AG20443 (cell line): ENCODE measurements at regions not wholly inside any gene's neighbourhood (a gene's known extent, or its start where the extent isn't known, plus 50 kb on each side); places are given as distances from the start of the nearest gene placed in this dataset.
"Not testable (repeated sequence)": the region's sequence is repeated elsewhere in the genome, so short reads cannot be mapped to it uniquely, and the experiment has no call there.

Source experiments
- DNase-seq: peaks from one replicate; pipeline ENCODE4 v3.0.0; 2012; ENCODE audit warnings: low spot score, mixed read lengths

DNA sequence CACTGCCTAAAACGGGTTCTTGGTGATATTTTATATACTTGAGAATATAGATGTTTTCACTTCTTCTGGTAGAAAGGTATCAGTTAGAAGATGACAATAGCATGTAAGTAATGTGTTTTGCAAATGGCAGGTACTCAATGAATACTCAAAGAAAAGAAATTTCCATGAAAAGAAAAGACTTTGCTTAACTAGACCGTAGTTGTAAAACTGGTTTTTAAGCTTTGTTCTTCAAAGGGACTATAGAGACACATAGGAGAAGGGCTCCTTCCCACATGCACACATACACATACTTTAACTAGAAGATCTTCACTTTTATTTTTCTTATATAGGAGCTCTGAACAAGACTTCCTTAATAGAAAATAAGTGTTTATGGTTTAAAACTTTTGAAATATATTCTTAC is 215.3 kb upstream of the RND3 start:
- DNase-seq, result no peak

DNA sequence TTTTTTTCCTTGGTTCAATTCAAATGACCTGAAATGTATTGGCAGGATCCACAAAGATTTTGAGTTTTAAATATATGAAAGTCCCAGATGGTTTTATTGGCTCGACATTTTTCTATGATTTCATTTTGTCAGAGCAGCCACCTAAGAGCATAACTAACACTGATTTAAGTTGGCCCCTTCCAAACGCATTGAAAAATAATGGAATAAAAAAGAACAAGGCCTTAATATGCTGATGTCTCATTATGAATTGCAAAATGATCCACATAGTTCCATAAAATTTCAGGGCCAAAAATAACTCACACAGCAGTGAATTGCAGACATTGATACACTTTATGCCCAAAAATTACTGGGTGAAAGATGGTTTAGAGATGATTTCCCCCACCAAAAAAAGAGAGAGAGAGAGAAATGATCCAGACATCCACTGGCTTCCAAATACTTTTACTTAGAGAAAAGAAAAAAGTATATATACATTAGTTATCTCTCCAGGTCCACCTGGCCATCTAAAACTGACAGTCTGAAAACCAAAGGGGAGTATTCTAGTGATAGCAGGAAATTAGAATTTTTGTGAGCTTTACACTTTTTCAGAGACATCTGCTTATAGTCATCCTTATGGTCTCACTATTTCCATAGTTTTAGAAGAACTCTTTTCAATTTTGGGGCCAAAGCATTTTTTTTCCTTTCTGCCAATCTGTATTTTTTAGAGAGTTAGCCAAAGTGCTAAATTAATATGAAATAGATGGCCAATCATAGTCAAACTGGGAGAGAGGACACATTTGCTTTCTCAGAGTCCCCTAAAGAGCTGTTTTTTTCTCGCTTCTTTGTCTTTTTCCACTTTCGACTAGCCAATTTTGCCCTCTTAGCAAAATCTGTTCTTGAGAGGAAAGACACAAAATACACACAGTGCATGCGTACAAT is 213.5 kb upstream of the RND3 start:
- DNase-seq, result no peak

GRCh38 chr2:150699218-150699617 is 211.8 kb upstream of the RND3 start:
- DNase-seq, result no peak

GRCh38 chr2:150698016-150698661 is 210.7 kb upstream of the RND3 start:
- DNase-seq, result peak; percentile 66

DNA sequence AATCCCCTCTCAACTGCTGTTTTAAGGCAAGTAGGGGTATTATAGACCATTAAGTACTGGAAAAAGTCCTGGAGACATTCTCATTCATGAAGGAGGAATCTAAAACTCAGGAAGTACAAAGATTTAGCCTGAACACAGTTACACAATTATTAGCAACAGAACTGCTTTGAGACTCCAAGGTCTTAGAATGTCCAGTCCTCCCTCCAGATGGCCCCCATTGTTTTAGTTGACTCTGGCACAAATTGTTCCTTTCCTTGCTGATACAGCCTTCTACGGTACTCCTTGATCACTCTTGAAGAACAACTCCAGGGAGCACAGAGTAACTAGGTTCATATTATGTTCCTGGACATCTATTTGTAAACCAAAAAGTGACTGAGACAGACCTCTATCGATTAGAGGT is 210.1 kb upstream of the RND3 start:
- DNase-seq, result no peak

- DNase-seq, result no peak
Observed at GRCh38 chr2:150695451-150696135, 208.1 kb upstream of the RND3 start.

DNA sequence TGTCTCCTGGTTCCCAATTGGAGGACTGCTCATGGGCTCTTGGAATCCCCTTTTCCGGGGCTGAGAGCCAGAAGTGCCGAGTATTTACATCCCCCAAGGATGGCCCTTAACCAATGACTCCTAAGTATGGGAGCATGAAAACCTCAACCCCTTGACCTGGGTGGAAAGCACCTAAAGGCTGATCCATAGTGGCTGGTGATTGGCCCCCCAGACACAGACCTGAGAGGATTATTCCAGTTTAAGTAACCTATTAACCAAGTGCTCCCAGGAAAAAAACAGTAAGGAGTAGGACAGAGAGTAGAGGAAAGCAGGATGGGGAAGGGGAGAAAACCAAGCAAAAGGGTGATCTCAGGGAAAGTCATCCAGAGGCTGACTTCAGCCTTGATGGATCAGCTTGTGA is 206.1 kb upstream of the RND3 start:
- DNase-seq, result no peak

- no peak for DNase-seq
Observed at GRCh38 chr2:150690870-150691269, 203.4 kb upstream of the RND3 start.

GRCh38 chr2:150690261-150690660 is 202.8 kb upstream of the RND3 start:
- DNase-seq, result no peak

DNA sequence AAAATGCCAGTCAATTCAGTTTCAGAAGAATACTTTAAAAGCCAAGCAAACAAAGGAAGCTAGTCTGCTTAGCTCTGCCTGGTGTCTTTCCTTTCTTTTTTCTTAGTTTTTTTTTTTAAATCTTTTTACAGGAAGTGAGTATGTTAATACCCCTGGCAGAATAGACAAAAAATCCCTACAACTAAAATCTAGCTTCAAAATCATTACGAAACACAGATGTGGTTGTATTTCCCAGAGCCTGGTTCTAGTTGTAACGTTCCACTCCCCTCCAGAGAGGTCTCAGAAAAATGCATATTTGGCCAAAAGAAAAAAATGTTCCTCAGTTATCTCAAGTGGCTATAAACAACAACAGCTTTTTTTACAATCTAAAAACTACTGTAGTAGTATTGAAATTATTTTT is 202.1 kb upstream of the RND3 start:
- DNase-seq, result peak; percentile 16

DNA sequence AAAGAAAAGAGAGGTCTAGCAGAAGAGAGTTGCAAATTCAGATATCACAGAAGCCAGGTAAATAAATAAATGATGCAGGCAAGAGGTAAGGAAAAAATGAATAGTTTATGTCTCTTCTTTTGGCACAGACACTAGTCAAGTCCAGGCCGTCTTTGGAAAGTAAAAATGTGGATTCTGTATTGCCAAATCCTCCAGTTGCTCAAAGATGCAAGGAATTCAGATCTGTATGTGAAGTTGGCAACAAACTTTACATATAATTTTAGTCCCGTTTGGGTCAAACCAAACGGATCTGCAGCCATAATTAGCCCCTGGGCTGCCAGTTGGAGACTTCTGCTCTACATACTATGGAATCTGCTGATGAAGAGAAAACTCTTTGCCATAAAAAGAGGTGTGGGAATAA is 200.5 kb upstream of the RND3 start:
- DNase-seq, result no peak

- no peak for DNase-seq
Observed at GRCh38 chr2:150686391-150686790, 198.9 kb upstream of the RND3 start.

- peak; percentile 60 for DNase-seq
Observed at GRCh38 chr2:150681120-150681804, 193.8 kb upstream of the RND3 start.

DNA sequence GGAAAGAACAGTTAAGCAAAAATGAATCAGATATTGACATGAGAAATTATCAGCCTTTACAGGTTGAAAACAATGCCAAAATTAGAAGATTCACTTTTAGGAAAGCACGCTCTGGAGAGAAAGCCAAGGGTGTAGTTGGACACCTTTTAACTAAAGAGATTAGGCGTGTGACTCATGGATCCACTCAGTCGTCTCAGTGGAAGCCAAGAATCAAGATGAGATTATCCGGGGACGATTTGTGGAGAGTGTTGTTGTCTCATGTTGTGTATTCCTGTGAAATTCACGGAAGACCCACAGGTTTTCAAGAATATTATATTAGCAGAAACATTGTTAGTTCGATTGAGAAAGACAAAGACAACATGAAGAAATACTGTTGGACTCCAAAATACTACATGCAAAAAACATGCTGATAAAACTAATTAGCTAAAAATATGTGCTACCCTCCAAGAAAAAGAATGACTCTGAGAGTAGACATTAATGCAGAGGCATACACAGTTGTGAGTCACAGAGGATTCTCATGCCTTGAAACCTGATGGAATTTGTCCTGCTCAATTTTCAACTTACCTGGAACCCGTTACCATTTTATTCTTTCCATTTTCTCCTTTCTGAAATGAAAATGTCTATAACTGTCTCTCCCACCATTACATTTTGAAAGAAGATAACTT is 192.1 kb upstream of the RND3 start:
- peak; percentile 18 for DNase-seq

- no peak for DNase-seq
Observed at GRCh38 chr2:150677551-150677950, 190.1 kb upstream of the RND3 start.

- no peak for DNase-seq
Observed at GRCh38 chr2:150676747-150677383, 189.4 kb upstream of the RND3 start.

GRCh38 chr2:150675807-150676206 is 188.3 kb upstream of the RND3 start:
- no peak for DNase-seq

DNA sequence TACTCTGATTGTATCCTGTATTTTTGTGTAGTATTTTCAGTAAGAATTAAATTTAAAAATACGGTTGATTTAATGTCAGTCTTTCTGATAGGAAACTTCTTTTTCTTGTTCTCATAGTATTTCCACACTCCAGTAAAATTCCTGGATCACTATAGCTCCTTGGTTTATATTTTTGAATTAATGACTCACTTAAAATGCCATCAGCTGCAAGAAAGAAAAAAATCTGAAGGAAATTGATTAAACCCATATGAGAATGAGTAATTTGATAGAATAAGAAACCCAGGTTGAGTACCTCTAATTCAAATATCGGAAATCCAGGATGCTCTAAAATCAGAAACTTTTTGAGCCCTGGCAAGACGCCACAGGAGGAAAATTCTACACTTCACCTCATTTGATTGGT is 186.8 kb upstream of the RND3 start:
- peak; percentile 34 for DNase-seq

- DNase-seq, result no peak
Observed at GRCh38 chr2:150672311-150672710, 184.8 kb upstream of the RND3 start.

DNA sequence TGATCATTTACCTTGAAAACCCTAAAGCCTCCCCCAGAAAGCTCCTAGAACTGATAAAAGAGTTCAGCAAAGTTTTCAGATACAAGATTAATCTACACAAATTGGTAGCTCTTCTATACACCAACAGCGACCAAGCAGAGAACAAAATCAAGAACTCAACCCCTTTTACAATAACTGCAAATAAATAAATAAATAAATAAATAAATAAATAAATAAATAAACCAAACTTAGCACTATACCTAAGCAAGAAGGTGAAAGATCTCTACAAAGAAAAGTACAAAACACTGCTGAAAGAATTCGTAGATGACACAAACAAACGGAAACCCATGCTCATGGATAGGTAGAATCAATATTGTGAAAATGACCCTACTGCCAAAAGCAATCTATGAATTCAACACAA is 182.0 kb upstream of the RND3 start:
- DNase-seq, result no peak

DNA sequence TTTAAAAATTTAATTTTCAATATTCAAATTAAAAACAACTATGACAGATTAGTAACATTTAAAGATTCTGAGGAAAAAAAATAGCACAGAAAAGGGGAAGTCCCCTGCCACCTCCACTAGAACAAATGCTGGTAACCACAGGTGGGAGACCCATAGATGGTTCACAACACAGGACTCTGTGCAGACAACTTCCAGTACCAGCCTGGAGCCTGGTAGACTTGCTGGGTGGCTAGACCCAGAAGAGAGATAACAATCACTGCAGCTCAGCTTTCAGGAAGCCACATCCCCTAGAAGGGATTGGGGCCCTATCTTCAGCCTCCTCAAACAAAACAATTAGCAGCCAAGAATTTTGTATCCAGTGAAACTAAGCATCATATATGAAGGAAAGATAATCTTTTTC is 179.6 kb upstream of the RND3 start:
- DNase-seq, result not testable (repeated sequence)
